Esophagus muscularis mucosa (tissue), 4 donors: ENCODE measurements at regions not wholly inside any gene's neighbourhood (a gene's known extent, or its start where the extent isn't known, plus 50 kb on each side); places are given as distances from the start of the nearest gene placed in this dataset.

Experiments used
- DNase-seq: peaks from one replicate; pipeline ENCODE4 v3.0.0-alpha.2; 2017; ENCODE audit errors: extremely low spot score
- H3K27ac ChIP-seq, 4 donors: fragments of 200-600 bp; sonication (generic); replicated peaks in 1 of 4; 1 replicate in 3 of 4; 2 replicates in 1 of 4; pipeline ENCODE4 v1.5.1; 2016 to 2019; ENCODE audit warnings: mild to moderate bottlenecking in 1 of 4
- H3K27me3 ChIP-seq, 4 donors: fragments of 200-600 bp; sonication (generic); one replicate each; pipeline versions ENCODE4 v1.5.1 to v1.6.0; 2016 to 2019
- H3K36me3 ChIP-seq, 4 donors: fragments of 200-600 bp; sonication (generic); one replicate each; pipeline ENCODE4 v1.5.1; 2016 to 2019
- H3K4me1 ChIP-seq, 4 donors: fragments of 200-600 bp; sonication (generic); one replicate each; pipeline ENCODE4 v1.5.1; 2016 to 2019
- H3K4me3 ChIP-seq, 4 donors: fragments of 200-600 bp; sonication (generic); 1 replicate in 2 of 4; 2 replicates in 2 of 4; pipeline ENCODE4 v1.5.1; 2016 to 2019; ENCODE audit warnings: mild to moderate bottlenecking in 4 of 4, moderate library complexity in 1 of 4
- H3K9me3 ChIP-seq, 4 donors: fragments of 200-600 bp; sonication (generic); 1 replicate in 3 of 4; 2 replicates in 1 of 4; pipeline ENCODE4 v1.5.1; 2016 to 2019
- CTCF ChIP-seq, 3 experiments: fragments of 200-600 bp in 2 of 3; fragments of 450-650 bp in 1 of 3; sonication (generic) in 2 of 3; IDR thresholded peaks; one replicate each; pipeline ENCODE4 v1.5.1; 2017 to 2019; ENCODE audit warnings: antibody characterized with exemption in 3 of 3, mild to moderate bottlenecking in 2 of 3, moderate library complexity in 1 of 3
- EP300 ChIP-seq: sonication (generic); formaldehyde crosslinking; IDR thresholded peaks from one replicate; pipeline ENCODE4 v1.6.1; 2017; ENCODE audit warnings: antibody characterized with exemption
- POLR2A ChIP-seq: fragments of 450-650 bp; IDR thresholded peaks from one replicate; pipeline ENCODE4 v1.6.1; 2017; ENCODE audit warnings: antibody characterized with exemption, moderate library complexity, mild to moderate bottlenecking, low read depth
- POLR2AphosphoS5 ChIP-seq, 2 donors: sonication (generic); formaldehyde crosslinking; IDR thresholded peaks; one replicate each; pipeline ENCODE4 v1.6.1; 2017; ENCODE audit warnings: antibody characterized with exemption in 2 of 2
- whole genome bisulfite sequencing: methylation state at CpG from one replicate; pipeline ENCODE4 v1.1.5; 2018; 5-methylcytosine and 5-hydroxymethylcytosine counted together
- intact Hi-C: fragments of 100-400 bp; cut with DNase I; formaldehyde crosslinking; loops from one replicate; pipeline ENCODE4 v1.15.1; 2023

- Histone ChIP-seq H3K9me3 (no peaks in the 10 kb centered on the region), H3K27ac (no peak overlapping the region), H3K27me3 (peaks cover 0 to 21% (median 3%) of the 10 kb centered on the region in 4 donors), H3K4me3 (no peak overlapping the region), H3K36me3 (no peaks in the 10 kb centered on the region), H3K4me1 (no peaks in the 10 kb centered on the region)
- TF ChIP-seq POLR2A, result no peak
- TF ChIP-seq EP300, result no peak
- no peak for TF ChIP-seq POLR2AphosphoS5 (IDR thresholded peaks at IDR 0.05)
- no peak for TF ChIP-seq CTCF (IDR thresholded peaks at IDR 0.05)
- WGBS, result 80% methylated on average over 5 of the region's 5 CpGs
- intact Hi-C loops, result no loop called here
- no peak for DNase-seq
Observed at GRCh38 chr1:36620142-36620541, 137.4 kb upstream of the CSF3R start.

- H3K9me3 ChIP-seq, result no peaks in the 10 kb centered on the region
Observed at GRCh38 chr1:36614991-36615390, 132.3 kb upstream of the CSF3R start.

GRCh38 chr1:36614571-36614970 lies 131.9 kb upstream of the CSF3R start:
- H3K9me3 ChIP-seq, result no peaks in the 10 kb centered on the region
- no peak for DNase-seq
- H3K27ac ChIP-seq, result no peak overlapping the region
- no peaks in the 10 kb centered on the region for H3K4me1 ChIP-seq
- WGBS, result 69% methylated on average over 3 of the region's 3 CpGs
- H3K27me3 ChIP-seq, result peaks cover 0 to 39% (median 0%) of the 10 kb centered on the region in 4 donors
- TF ChIP-seq POLR2AphosphoS5 (IDR thresholded peaks at IDR 0.05) (no peak), EP300 (no peak), CTCF (IDR thresholded peaks at IDR 0.05) (no peak), POLR2A (no peak)
- intact Hi-C loops, result no loop called here
- no peaks in the 10 kb centered on the region for H3K36me3 ChIP-seq
- H3K4me3 ChIP-seq, result no peak overlapping the region

More at GRCh38 chr1:36614991-36615390, 132.3 kb upstream of the CSF3R start:
- 70% methylated on average over 3 of the region's 6 CpGs for WGBS
- intact Hi-C loops, result no loop called here
- peaks cover 0 to 39% (median 0%) of the 10 kb centered on the region in 4 donors for H3K27me3 ChIP-seq
- DNase-seq, result no peak
- TF ChIP-seq POLR2AphosphoS5 (IDR thresholded peaks at IDR 0.05), result no peak
- no peak for TF ChIP-seq CTCF (IDR thresholded peaks at IDR 0.05)
- no peak for TF ChIP-seq EP300
- TF ChIP-seq POLR2A, result no peak
- H3K4me1 ChIP-seq, result no peaks in the 10 kb centered on the region
- H3K4me3 ChIP-seq, result no peak overlapping the region
- no peaks in the 10 kb centered on the region for H3K36me3 ChIP-seq
- no peak overlapping the region for H3K27ac ChIP-seq

GRCh38 chr1:36613721-36614120 lies 131.0 kb upstream of the CSF3R start:
- intact Hi-C loops, result no loop called here

More at GRCh38 chr1:36613721-36614120, 131.0 kb upstream of the CSF3R start:
- no peaks in the 10 kb centered on the region for H3K9me3 ChIP-seq
- 72% methylated on average over 3 of the region's 3 CpGs for WGBS
- DNase-seq, result no peak
- H3K4me1 ChIP-seq, result no peaks in the 10 kb centered on the region
- no peak for TF ChIP-seq EP300
- no peak for TF ChIP-seq POLR2A
- TF ChIP-seq CTCF (IDR thresholded peaks at IDR 0.05), result no peak
- TF ChIP-seq POLR2AphosphoS5 (IDR thresholded peaks at IDR 0.05), result no peak
- peaks cover 0 to 45% (median 0%) of the 10 kb centered on the region in 4 donors for H3K27me3 ChIP-seq
- H3K27ac ChIP-seq, result no peak overlapping the region
- H3K36me3 ChIP-seq, result no peaks in the 10 kb centered on the region
- H3K4me3 ChIP-seq, result no peak overlapping the region
